Gastrocnemius medialis (tissue), 4 donors: ENCODE measurements at regions not wholly inside any gene's neighbourhood (a gene's known extent, or its start where the extent isn't known, plus 50 kb on each side); places are given as distances from the start of the nearest gene placed in this dataset.

ENCODE experiments used
- ATAC-seq, 2 donors: fragments of 150-250 bp; one replicate each; pipeline ENCODE4 v1.9.1; 2016
- DNase-seq, 2 donors: peaks; one replicate each; pipeline ENCODE4 v3.0.0-alpha.2; 2019
- H3K27ac ChIP-seq, 4 donors: fragments of 200-600 bp; sonication (generic); 1 replicate in 1 of 4; 2 replicates in 3 of 4; pipeline ENCODE4 v1.5.1; 2016 to 2018; ENCODE audit warnings: mild to moderate bottlenecking in 2 of 4, moderate library complexity in 1 of 4
- H3K27me3 ChIP-seq, 3 donors: fragments of 200-600 bp; sonication (generic) in 2 of 3; 1 replicate in 1 of 3; 2 replicates in 2 of 3; pipeline versions ENCODE4 v1.5.1 to v1.6.0; 2016 to 2019; ENCODE audit warnings: mild to moderate bottlenecking in 1 of 3, moderate library complexity in 1 of 3
- H3K36me3 ChIP-seq, 2 donors: fragments of 200-600 bp; sonication (generic) in 1 of 2; one replicate each; pipeline ENCODE4 v1.5.1; 2017 to 2018
- H3K4me1 ChIP-seq, 2 donors: fragments of 200-600 bp; sonication (generic) in 1 of 2; one replicate each; pipeline ENCODE4 v1.5.1; 2016 to 2017; ENCODE audit warnings: mild to moderate bottlenecking in 2 of 2
- H3K4me3 ChIP-seq, 4 donors: fragments of 200-600 bp; sonication (generic) in 3 of 4; 1 replicate in 1 of 4; 2 replicates in 3 of 4; pipeline ENCODE4 v1.5.1; 2016 to 2019; ENCODE audit warnings: mild to moderate bottlenecking in 2 of 4
- H3K9me3 ChIP-seq, 3 donors: fragments of 200-600 bp; sonication (generic) in 2 of 3; 1 replicate in 1 of 3; 2 replicates in 2 of 3; pipeline ENCODE4 v1.5.1; 2016 to 2019
- CTCF ChIP-seq, 5 experiments: fragments of 450-650 bp in 3 of 5; fragments of 200-600 bp in 2 of 5; sonication (generic) in 2 of 5; IDR thresholded peaks in 4 of 5; conservative IDR thresholded peaks in 1 of 5; 1 replicate in 4 of 5; 2 replicates in 1 of 5; pipeline ENCODE4 v1.5.1; 2016 to 2019; ENCODE audit warnings: antibody characterized with exemption in 5 of 5, mild to moderate bottlenecking in 3 of 5, moderate library complexity in 3 of 5
- POLR2A ChIP-seq, 2 donors: fragments of 450-650 bp; IDR thresholded peaks; one replicate each; pipeline ENCODE4 v1.6.1; 2017; ENCODE audit warnings: antibody characterized with exemption in 2 of 2, mild to moderate bottlenecking in 2 of 2, moderate library complexity in 2 of 2
- in situ Hi-C, 4 donors: fragments of 200-750 bp; cut with MboI; loops; one replicate each; pipeline versions ENCODE4 v1.15.0 to v1.8.0; 2017; ENCODE audit warnings: low sequenced_read_pairs in 4 of 4
- intact Hi-C: fragments of 100-400 bp; cut with DNase I; formaldehyde crosslinking; loops from one replicate; pipeline ENCODE4 v1.15.1; 2023; ENCODE audit warnings: low total_unique reads

GRCh38 chr21:38888991-38889561 lies 83.3 kb downstream of the ETS2 start:
- peak in 1 of 2 donors; percentile 23 for ATAC-seq
- Histone ChIP-seq H3K27ac (peak overlapping the region in 1 of 4 donors; percentile 21), H3K4me1 (no peaks in the 10 kb centered on the region), H3K4me3 (no peak overlapping the region), H3K9me3 (peaks cover 0 to 12% (median 4%) of the 10 kb centered on the region in 3 donors), H3K27me3 (no peaks in the 10 kb centered on the region), H3K36me3 (no peaks in the 10 kb centered on the region)
- TF ChIP-seq CTCF (IDR thresholded peaks at IDR 0.05 in 4 of 5, conservative IDR thresholded peaks at IDR 0.05 in 1 of 5) (no peak), POLR2A (IDR thresholded peaks at IDR 0.05) (no peak)
- intact Hi-C loops (no loop called here), in situ Hi-C loops (no loop called here)
- no peak for DNase-seq

- no peak overlapping the region for H3K27ac ChIP-seq
- no peak for ATAC-seq
- in situ Hi-C loops (no loop called here), intact Hi-C loops (no loop called here)
- H3K4me1 ChIP-seq: no peaks in the 10 kb centered on the region
- no peak overlapping the region for H3K4me3 ChIP-seq
- TF ChIP-seq CTCF (IDR thresholded peaks at IDR 0.05 in 4 of 5, conservative IDR thresholded peaks at IDR 0.05 in 1 of 5) (no peak), POLR2A (IDR thresholded peaks at IDR 0.05) (no peak)
- DNase-seq: no peak
- H3K27me3 ChIP-seq: no peaks in the 10 kb centered on the region
- peaks cover 0 to 12% (median 4%) of the 10 kb centered on the region in 3 donors for H3K9me3 ChIP-seq
- no peaks in the 10 kb centered on the region for H3K36me3 ChIP-seq
These were observed 82.0 kb downstream of the ETS2 start for GRCh38 chr21:38887749-38888148.

- Histone ChIP-seq H3K27ac (no peak overlapping the region), H3K36me3 (no peaks in the 10 kb centered on the region), H3K27me3 (no peaks in the 10 kb centered on the region), H3K4me1 (no peaks in the 10 kb centered on the region), H3K9me3 (peaks cover 0 to 12% (median 4%) of the 10 kb centered on the region in 3 donors), H3K4me3 (no peak overlapping the region)
- ATAC-seq (no peak), DNase-seq (no peak)
- in situ Hi-C loops: no loop called here
- no peak for TF ChIP-seq POLR2A (IDR thresholded peaks at IDR 0.05)
- no peak for TF ChIP-seq CTCF (IDR thresholded peaks at IDR 0.05 in 4 of 5, conservative IDR thresholded peaks at IDR 0.05 in 1 of 5)
- intact Hi-C loops: no loop called here
These were observed 81.4 kb downstream of the ETS2 start for GRCh38 chr21:38887062-38887686.

- TF ChIP-seq CTCF (IDR thresholded peaks at IDR 0.05 in 4 of 5, conservative IDR thresholded peaks at IDR 0.05 in 1 of 5) (no peak), POLR2A (IDR thresholded peaks at IDR 0.05) (no peak)
- intact Hi-C loops: no loop called here
- Histone ChIP-seq H3K9me3 (peaks cover 0 to 12% (median 4%) of the 10 kb centered on the region in 3 donors), H3K27ac (no peak overlapping the region), H3K27me3 (no peaks in the 10 kb centered on the region), H3K36me3 (no peaks in the 10 kb centered on the region), H3K4me3 (no peak overlapping the region), H3K4me1 (no peaks in the 10 kb centered on the region)
- in situ Hi-C loops: no loop called here
- DNase-seq (no peak), ATAC-seq (no peak)
These were observed 80.2 kb downstream of the ETS2 start for GRCh38 chr21:38885909-38886308.
